HL-60/S4 treated with phorbol 12-myristate 13-acetate at 8.2 ng/mL for 4 days and 3 days (cell line): ENCODE measurements at regions not wholly inside any gene's neighbourhood (a gene's known extent, or its start where the extent isn't known, plus 50 kb on each side); places are given as distances from the start of the nearest gene placed in this dataset.
"Not testable (repeated sequence)": the region's sequence is repeated elsewhere in the genome, so short reads cannot be mapped to it uniquely, and the experiment has no call there.

ENCODE experiments used
- in situ Hi-C: fragments of 300-500 bp; cut with MboI; formaldehyde crosslinking; loops from 2 replicates; pipeline ENCODE4 v1.15.0; 2022; ENCODE audit warnings: low sequenced_read_pairs

DNA sequence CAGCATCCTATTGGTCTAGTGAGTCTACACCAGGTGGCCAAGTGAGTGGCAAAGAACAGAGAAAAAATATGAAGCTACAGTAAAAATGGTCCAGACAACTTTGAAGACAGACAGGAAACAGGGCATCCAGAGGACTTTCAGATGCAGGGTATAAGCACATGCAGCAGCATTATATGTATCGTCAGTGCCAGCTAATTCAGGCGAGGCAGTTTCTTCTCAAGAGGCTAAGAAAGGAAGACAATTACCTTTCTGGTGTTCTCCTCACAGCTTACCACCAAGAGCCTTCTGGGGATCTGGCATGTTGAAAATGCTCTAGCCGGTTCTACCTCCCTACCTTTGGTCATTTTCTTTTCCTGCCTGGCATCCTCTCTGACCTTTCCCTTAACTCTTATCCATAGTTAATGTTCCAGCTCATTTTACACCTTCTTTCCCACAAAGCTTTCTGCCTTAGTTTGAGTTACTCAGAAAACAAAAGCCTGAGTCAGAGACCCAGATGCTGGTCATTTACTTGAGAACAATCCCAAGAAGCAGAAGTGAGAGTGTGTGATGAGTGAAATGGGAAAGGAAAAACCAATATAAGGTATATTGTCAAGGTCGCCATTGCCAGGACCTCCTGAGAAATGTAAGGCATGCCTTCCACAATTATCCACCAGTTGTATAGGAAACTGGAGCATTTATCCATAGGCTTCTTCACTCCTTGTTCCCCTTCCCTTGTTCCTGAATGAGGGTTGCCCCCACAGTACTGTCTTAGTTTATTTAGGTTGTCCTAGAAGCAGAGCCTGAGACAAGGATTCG lies 444.1 kb downstream of the PLPP3 start:
- in situ Hi-C loops, result no loop called here

DNA sequence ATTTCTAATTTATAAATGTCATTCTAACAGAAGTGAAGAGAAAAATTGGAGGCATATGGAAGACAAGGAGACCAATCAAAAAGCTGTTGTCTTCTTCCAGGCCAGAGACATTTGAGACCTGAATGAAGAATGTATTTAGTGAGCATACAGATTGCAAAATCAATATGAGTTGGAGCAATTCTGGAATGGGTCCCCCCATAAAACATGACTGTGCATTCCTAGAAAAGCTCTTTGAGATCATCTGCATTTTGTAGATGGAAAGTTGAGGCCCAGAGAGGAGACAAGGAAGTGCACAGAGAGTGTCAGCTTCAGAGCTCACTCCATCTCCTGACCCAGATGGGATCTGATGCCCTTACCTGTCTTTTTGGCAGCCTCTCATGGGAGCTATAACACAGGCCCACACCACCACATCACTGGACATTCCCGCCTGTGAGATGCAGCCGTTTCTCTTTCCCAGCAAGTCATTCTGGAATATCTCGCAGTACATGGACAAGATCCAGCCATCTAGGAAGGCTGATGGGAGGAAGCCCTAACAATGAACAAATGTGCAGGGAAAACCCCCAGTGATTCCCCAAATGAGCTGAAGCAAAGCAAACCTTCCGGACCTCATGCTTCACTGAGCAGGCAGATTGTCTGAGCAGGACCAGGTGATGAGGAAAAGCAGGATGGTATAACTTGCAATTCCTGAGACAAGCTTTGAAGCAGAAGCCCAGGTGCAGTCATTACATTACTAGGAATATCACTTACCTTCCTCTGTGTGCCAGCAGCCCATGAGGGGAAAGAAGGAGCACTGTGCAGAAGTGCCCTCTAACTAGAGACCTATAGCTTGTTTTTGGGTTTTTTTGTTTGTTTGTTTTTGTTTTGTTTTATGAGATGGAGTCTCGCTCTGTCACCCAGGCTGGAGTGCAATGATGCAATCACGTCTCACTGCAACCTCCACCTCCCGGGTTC lies 445.6 kb downstream of the PLPP3 start:
- in situ Hi-C loops, result no loop called here

DNA sequence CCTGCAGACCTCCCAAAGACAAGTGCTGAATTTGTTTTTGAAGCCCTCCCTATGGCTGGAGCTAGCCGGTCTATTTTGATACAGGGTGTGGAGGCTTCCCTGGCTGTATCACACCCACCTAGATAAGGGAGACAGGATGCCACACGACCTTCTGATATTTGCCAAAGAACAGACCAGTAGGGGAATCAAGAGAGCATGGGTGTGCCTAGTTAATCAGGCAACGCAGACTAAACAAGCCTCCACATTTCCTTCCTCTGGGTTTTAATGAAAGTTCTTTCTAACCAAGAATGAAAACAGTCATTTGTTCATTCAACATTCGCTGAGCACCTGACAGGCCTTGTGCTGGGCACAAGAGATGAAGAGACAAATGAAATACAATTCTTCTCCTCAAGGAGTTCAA lies 446.8 kb downstream of the PLPP3 start:
- in situ Hi-C loops, result no loop called here

DNA sequence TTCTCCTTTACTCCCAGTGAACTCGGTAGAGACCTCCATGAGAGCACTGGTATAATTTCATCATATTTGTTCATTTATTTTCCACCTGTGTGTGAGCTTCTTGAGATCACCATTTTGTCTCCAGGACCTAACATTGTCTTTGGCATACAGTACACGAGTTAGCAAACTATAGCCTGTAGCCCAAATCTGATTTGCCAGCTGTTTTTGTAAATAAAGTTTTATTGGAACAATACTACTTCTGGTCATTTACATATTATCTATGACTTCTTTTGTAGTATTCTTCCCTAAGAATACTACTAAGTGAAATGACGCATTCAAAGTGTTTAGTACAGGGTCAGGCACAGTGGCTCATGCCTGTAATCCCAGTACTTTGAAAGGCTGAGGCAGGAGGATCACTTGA lies 449.5 kb downstream of the PLPP3 start:
- in situ Hi-C loops, result no loop called here

DNA sequence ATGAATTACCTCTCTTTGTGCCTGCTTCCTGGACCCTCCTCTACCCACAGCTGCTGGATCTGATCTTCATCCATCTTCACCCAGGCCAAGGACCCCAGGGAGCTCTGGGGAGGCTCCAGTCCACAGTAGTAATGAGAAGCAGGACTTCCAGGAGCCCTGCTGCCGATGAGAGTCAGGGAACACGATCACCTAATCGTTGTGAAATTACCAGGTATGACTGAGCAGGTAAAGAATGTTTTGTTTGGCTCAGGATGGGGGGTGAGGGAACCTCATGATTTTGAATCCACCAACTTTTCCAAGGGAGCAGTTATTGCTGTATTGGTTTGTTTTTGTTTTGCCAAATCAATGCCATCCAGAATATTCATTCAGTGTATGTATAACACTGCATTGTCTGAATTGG lies 454.0 kb downstream of the PLPP3 start:
- in situ Hi-C loops, result no loop called here

DNA sequence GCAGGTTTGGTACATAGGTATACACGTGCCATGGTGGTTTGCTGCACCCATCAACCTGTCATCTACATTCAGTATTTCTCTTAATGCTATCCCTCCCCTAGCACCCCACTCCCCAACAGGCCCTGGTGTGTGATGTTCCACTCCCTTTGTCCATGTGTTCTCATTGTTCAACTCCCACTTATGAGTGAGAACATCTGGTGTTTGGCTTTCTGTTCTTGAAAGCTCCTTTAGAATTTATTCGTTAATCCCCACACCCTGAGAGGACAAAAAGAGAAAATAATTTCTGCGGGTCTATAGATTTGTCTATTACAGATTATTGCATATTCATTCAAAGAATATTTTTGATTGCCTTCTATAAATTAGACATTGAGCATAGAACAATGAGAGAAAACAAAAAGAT lies 455.5 kb downstream of the PLPP3 start:
- in situ Hi-C loops, result no loop called here

DNA sequence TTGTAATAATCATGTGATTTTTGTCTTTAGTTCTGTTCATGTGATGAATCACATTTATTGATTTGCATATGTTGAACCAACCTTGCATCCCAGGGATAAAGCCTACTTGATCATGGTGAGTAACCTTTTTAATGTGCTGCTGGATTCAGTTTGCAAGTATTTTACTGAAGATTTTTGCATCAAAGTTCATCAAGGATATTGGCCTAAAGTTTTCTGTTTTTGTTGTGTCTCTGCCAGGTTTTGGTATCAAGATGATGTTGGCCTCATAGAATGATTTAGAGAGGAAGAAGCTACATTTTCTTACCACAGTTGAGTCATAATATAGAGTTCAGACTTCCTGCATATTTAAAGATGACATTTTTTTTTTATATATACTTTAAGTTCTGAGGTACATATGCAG lies 455.9 kb downstream of the PLPP3 start:
- in situ Hi-C loops, result no loop called here

DNA sequence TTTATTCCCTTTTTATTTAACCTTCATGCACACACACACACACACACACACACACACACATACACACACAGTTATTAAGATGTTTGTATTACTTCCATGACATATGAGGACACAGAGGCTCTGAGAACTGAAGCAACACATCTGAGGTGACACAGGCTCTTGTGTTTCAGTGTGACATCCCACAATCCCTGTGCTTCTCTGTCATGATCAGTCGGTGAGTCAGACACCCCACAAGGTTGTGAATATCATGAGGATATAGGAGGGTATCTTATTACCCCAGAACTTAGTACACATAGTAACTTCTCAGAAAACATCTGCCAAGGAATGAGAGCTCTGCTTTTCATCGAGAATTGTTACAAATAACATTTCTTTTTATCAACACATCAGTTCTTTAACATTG lies 459.3 kb downstream of the PLPP3 start:
- in situ Hi-C loops, result no loop called here

DNA sequence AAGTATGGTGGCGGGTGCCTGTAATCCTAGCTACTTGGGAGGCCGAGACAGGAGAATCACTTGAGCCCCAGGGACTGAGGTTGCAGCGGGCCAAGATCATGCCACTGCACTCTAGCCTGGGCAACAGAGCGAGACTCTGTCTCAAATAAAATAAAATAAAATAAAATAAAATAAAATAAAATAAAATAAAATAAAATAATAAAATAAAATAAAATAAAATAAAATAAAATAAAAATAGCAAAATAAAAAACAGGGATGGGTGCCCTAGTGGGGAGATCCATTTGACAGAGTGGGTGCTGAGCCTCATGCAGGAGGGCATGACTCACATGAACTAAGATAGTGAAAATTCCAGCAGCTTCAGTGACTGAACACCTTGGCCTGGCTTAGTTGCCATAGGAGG lies 460.7 kb downstream of the PLPP3 start:
- in situ Hi-C loops, result not testable (repeated sequence)

DNA sequence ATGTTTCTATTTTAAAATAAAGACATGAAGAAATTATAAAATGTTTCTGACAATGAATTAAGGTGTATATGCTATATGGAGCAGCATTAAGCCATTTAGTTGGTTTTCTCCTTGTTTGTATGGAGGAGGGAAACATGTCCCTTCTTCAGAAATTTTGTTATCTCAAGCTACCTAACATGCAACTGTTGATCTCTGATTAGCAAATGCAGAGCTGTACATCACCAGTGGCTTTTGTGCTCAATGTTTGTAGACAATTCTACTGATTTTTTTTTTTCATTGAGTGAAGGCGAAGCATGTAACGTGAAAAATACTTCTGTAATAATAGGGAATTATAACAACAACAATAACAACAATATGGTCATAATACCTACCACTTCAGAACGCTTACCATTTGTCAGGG lies 463.7 kb downstream of the PLPP3 start:
- in situ Hi-C loops, result no loop called here

DNA sequence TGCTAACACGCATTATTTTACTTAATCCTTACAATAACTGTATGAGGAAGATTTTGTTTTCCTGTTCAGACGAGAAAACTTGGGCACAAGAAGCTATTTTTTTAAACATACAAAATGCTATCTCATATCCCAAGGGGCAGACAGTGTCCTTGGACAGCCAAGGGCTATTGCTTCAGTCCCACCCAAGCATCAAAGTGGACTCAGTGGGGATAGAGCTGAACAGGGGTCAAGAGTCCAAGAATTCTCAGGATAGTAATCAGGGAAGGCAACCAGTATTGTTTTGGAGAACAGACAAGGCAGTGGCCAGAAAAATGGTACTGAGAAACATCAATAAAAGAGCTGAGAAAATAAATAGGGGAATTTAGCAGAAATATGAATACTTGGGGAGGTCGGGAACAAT lies 465.7 kb downstream of the PLPP3 start:
- in situ Hi-C loops, result no loop called here

DNA sequence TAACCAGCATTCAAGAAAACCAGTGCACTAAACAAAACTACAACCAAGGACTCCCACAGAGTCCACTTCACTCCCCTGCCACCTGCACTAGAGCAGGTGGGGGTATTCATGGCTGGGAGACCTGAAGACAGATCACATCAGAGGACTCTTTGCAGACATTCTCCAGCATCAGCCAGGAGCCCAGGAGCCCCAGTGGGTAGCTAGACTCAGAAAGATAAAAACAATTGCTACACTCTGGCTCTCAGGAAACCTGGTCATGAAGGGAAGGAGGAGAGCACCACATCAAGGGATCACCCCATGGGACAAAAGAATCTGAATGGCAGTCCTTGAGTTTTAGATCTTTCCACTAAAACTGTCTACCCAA lies 472.1 kb downstream of the PLPP3 start:
- in situ Hi-C loops, result no loop called here

DNA sequence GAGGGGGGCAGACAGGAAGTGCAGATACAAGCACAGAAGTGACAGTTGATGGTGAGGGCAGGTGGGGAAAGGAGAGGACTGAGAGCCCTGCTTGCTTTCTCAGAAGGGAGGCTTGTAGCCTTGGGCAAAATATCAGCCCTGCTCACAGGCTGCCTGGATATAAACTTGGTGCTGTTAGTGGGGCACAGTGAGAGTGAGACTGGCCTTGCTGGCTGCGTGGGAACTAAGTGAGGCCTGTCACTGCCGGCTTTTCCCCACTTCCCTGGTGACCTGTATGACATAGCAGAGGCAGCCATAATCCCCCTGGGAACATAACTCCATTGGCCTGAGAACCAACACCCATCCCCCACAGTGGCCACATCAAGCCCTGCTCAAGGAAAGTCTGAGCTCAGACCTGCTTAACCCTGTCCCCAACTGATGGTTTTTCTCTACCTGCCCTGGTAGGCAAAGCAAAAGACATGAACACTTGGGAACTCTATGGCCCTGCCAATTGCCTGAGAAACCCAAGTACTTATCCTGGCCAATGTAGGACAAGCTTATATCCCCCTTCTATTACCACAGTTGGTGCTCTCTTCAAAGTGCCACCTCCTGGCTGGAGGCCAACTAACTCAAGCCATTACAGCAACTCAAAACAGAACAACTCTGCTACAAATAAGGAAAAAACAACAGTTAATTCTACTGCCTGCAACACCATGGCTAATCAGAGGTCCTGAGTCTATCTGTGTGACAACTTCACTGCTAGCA lies 472.7 kb downstream of the PLPP3 start:
- in situ Hi-C loops, result no loop called here

DNA sequence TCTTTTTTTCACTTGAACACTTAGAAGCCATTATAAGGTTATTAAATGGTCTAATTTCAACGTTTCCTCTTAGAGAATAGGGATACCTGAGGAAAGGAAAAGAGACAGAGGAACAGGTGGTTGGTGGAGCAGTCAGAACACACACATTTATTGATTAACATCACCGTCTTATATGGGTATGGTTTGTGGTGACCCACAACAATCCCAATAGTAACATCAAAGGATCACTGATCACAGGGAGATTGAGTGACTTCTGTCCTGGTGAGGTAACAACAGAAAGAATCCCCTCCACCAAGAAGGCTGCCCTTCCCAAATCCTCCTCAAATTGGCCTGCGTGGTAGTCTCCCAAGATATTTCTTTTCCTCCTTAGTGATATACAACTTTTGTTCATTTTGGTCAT lies 474.0 kb downstream of the PLPP3 start:
- in situ Hi-C loops, result no loop called here

DNA sequence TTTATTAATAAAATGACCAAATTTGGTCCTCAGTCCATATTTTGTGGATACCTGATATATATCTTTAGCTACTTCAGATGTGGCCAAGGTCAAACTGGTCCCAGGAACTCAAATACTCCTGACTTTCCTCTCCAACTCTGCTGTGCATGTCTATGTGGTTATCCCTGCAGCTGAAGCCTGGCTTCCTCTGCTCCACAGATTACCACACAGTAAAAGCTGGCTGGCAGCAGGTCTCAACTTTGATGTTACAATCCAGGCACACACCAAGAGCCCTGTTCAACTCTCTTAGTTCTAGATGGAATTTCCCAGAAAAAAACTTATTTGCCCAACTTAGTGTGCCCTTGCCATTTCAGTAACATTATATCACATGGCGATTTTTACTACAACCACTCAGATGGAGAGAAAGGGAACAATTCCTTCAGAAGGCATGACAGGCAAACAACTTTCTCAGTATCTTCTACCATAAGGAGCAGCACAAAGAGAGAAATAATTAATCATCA lies 479.5 kb downstream of the PLPP3 start:
- in situ Hi-C loops, result no loop called here

DNA sequence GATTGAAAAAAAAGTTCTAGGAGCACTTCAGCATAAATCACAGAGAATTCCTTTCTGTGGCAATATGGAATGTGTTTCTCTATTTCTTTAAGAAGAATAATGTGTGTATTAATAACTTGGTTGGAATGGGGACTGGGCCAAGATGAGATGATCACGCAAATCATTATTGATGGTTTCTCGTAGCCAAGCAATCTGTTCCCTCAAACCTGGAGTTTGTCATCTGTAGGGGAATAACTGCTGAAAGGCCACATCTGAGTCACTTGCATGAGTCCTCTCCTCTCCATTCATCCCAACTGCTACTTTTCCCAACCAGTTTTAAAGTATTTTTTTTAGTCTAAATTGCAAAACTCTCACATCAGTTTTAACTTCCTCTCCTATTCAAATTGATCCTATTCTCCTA lies 480.4 kb downstream of the PLPP3 start:
- in situ Hi-C loops, result no loop called here

DNA sequence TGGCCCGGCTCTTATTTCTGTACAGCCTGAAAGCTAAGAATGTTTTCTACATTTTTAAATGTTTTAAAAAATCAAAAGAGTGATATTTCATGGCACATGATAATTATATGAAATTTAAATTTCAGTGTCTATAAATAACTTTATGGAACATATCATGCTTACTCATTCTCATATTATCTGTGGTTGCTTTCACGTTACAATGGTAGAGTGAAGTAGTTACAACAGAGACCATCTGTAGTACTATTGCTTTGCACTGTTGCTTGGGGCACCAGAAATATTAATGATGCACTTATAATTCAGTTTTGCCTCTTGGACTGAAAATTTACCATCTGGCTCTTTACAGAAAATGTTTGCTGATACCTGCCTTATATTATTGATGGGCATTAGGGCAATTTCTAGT lies 481.6 kb downstream of the PLPP3 start:
- in situ Hi-C loops, result no loop called here

DNA sequence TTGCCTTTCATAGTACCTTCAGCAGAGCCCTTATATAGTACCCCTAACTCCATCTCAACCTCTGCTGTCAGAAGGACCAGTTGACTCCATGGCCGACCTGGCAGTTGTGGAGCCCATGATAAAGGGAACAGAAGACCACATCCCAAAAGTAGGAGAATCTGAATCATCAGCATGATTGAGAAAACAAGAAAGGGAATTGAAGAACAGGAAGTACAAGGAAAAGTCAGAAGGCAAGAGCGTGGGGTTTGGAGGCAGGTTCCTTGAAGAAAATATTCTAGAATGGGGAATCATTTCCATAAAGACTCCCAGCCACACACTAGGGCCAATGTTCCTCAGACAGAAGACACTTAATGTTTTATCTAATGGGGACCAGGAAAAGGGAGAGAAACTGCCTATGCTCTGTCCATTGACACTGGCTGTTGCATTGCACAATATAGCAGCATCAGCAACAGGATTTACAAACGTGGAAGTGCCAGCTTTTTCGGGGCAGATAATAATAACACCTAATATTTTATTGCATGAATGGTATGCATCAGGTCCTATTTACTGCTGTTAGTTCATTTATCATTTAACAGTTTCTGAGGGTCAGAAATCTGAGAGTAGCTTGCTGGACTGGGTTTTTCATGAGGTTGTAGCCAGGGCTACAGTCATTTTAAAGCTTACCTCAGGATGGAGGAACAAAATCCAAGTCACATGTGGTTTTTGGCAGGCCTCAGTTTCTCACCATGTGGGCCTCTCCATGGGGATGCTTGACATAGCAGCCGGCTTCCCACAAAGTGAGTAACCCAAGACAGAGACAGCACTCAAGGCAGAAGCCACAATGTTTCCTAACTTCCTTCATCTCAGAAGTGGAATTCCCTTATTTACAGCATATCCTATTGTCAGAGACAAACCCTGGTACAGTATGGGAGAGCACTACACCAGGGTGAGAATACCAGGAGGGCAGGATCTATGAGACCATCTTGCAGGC lies 483.4 kb downstream of the PLPP3 start:
- in situ Hi-C loops, result no loop called here

DNA sequence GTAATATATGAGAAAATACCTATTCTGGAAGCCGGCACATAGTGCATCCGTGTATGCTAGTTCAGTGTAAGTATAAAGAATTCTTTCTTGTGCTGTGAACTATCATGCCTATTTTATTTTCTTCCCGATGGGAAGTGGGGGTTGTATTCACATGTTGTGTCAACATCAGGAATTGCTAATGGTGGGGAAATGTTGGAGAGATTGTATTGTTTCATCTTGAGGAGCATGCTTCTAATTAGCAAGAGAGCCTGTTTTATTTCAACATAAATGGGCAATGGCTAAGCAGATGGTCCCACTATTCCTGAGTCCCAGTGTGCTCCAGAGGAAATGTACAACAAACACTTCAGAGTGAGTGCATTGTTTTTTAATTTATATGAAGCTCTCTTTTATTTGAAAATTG lies 485.2 kb downstream of the PLPP3 start:
- in situ Hi-C loops, result no loop called here
